GM21723 (cell line): ENCODE measurements at regions not wholly inside any gene's neighbourhood (a gene's known extent, or its start where the extent isn't known, plus 50 kb on each side); places are given as distances from the start of the nearest gene placed in this dataset.

ENCODE experiments used
- ATAC-seq: cut with Tn5 transposase; IDR thresholded peaks from one replicate; pipeline ENCODE4 v1.9.1; 2021; ENCODE audit warnings: mild to moderate bottlenecking, moderate library complexity; ENCODE audit not compliant: unreplicated experiment

GRCh38 chr17:73947966-73948355 lies 255.5 kb upstream of the RPL38 start:
- no peak for ATAC-seq

- no peak for ATAC-seq
Observed at GRCh38 chr17:73949903-73950592, 253.4 kb upstream of the RPL38 start.

- ATAC-seq = no peak
Observed at GRCh38 chr17:73950593-73950914, 252.9 kb upstream of the RPL38 start.

GRCh38 chr17:73952082-73952479 lies 251.4 kb upstream of the RPL38 start:
- ATAC-seq = no peak

GRCh38 chr17:73952480-73953205 lies 250.8 kb upstream of the RPL38 start:
- ATAC-seq = no peak

- ATAC-seq = no peak
Observed at GRCh38 chr17:73953206-73954033, 250.1 kb upstream of the RPL38 start.

- ATAC-seq = no peak
Observed at GRCh38 chr17:73954951-73955350, 248.5 kb upstream of the RPL38 start.

GRCh38 chr17:73955616-73956015 lies 247.9 kb upstream of the RPL38 start:
- ATAC-seq = no peak

- no peak for ATAC-seq
Observed at GRCh38 chr17:73956169-73956568, 247.3 kb upstream of the RPL38 start.

GRCh38 chr17:73956595-73957465 lies 246.6 kb upstream of the RPL38 start:
- ATAC-seq = no peak

GRCh38 chr17:73957564-73957963 lies 245.9 kb upstream of the RPL38 start:
- ATAC-seq = no peak

- no peak for ATAC-seq
Observed at GRCh38 chr17:73958453-73958852, 245.0 kb upstream of the RPL38 start.

- ATAC-seq = no peak
Observed at GRCh38 chr17:73960469-73960868, 243.0 kb upstream of the RPL38 start.

- no peak for ATAC-seq
Observed at GRCh38 chr17:73962308-73962707, 241.2 kb upstream of the RPL38 start.

GRCh38 chr17:73968680-73969079 lies 234.8 kb upstream of the RPL38 start:
- no peak for ATAC-seq

- ATAC-seq = no peak
Observed at GRCh38 chr17:73969956-73970355, 233.5 kb upstream of the RPL38 start.

- no peak for ATAC-seq
Observed at GRCh38 chr17:73971127-73971526, 232.4 kb upstream of the RPL38 start.

GRCh38 chr17:73972056-73972455 lies 231.4 kb upstream of the RPL38 start:
- no peak for ATAC-seq

- ATAC-seq = no peak
Observed at GRCh38 chr17:73972901-73973300, 230.6 kb upstream of the RPL38 start.

GRCh38 chr17:73973586-73974409 lies 229.7 kb upstream of the RPL38 start:
- ATAC-seq = no peak
